GM21723 (cell line): ENCODE measurements at regions not wholly inside any gene's neighbourhood (a gene's known extent, or its start where the extent isn't known, plus 50 kb on each side); places are given as distances from the start of the nearest gene placed in this dataset.

Experiments
- ATAC-seq: cut with Tn5 transposase; IDR thresholded peaks from one replicate; pipeline ENCODE4 v1.9.1; 2021; ENCODE audit warnings: mild to moderate bottlenecking, moderate library complexity; ENCODE audit not compliant: unreplicated experiment

GRCh38 chr6:26304797-26305640 is 60.0 kb upstream of the BTN3A2 start:
- peak; percentile 57 for ATAC-seq

GRCh38 chr6:26305641-26305969 is 59.4 kb upstream of the BTN3A2 start:
- no peak for ATAC-seq

- no peak for ATAC-seq
These were observed 58.8 kb upstream of the BTN3A2 start for GRCh38 chr6:26306232-26306631.

- no peak for ATAC-seq
These were observed 57.1 kb upstream of the BTN3A2 start for GRCh38 chr6:26307850-26308249.

- ATAC-seq = no peak
These were observed 55.3 kb upstream of the BTN3A2 start for GRCh38 chr6:26309731-26310142.

GRCh38 chr6:26311012-26311384 is 54.0 kb upstream of the BTN3A2 start:
- ATAC-seq = no peak

- peak; percentile 45 for ATAC-seq
These were observed 53.5 kb upstream of the BTN3A2 start for GRCh38 chr6:26311385-26312095.

GRCh38 chr6:26312096-26312463 is 52.9 kb upstream of the BTN3A2 start:
- ATAC-seq = no peak

GRCh38 chr6:26312501-26313397 is 52.2 kb upstream of the BTN3A2 start:
- ATAC-seq = peak; percentile 41
